H1 (cell line): ENCODE measurements at regions not wholly inside any gene's neighbourhood (a gene's known extent, or its start where the extent isn't known, plus 50 kb on each side); places are given as distances from the start of the nearest gene placed in this dataset.

Source experiments
- CTCF ChIA-PET: fragments of 300-600 bp; sonication (Branson Sonifier 250); formaldehyde crosslinking; loops from one replicate; lab custom pipeline; 2021; ENCODE audit not compliant: partially characterized antibody; lab: Charles Lee
- POLR2A ChIA-PET: fragments of 300-600 bp; sonication (Branson Sonifier 250); formaldehyde crosslinking; loops from one replicate; lab custom pipeline; 2021; ENCODE audit warnings: inconsistent platforms; ENCODE audit not compliant: partially characterized antibody; lab: Charles Lee
- DNase-seq, 2 experiments: peaks; one replicate each; pipeline versions ENCODE4 v3.0.0 to v3.0.0-alpha.2; 2010 to 2022; ENCODE audit warnings: low spot score in 2 of 2, low read depth in 1 of 2, mixed read lengths in 1 of 2
- FAIRE-seq: peaks from 2 replicates; lab custom pipeline; 2011; peaks lifted over from hg19 to GRCh38; lab: Jason Lieb, UNC
- H2AFZ ChIP-seq: 2 replicates; pipeline ENCODE4 v1.8.1; 2012; ENCODE audit warnings: low read length, inconsistent platforms
- H2AK5ac ChIP-seq: 2 replicates; pipeline ENCODE4 v1.6.1; 2013; ENCODE audit warnings: low read depth, low read length
- H2BK120ac ChIP-seq: replicated peaks from 2 replicates; pipeline ENCODE3; 2013; ENCODE audit warnings: low read depth, low read length, inconsistent platforms
- H2BK12ac ChIP-seq: 2 replicates; pipeline ENCODE4 v1.6.1; 2013; ENCODE audit warnings: low read depth, low read length
- H2BK15ac ChIP-seq: 2 replicates; pipeline ENCODE4 v1.6.1; 2013; ENCODE audit warnings: low read length
- H2BK20ac ChIP-seq: 2 replicates; pipeline ENCODE4 v1.6.1; 2013; ENCODE audit warnings: low read length
- H2BK5ac ChIP-seq: 2 replicates; pipeline ENCODE4 v1.6.1; 2013; ENCODE audit warnings: low read depth, low read length
- H3K14ac ChIP-seq: 2 replicates; pipeline ENCODE4 v1.6.1; 2013; ENCODE audit warnings: inconsistent platforms; ENCODE audit not compliant: insufficient read length
- H3K18ac ChIP-seq: 2 replicates; pipeline ENCODE4 v1.6.1; 2013; ENCODE audit warnings: low read length; ENCODE audit errors: extremely low read depth
- H3K23ac ChIP-seq: 2 replicates; pipeline ENCODE4 v1.6.1; 2013; ENCODE audit warnings: inconsistent platforms; ENCODE audit not compliant: insufficient read length
- H3K23me2 ChIP-seq: 2 replicates; pipeline ENCODE4 v1.6.1; 2013; ENCODE audit warnings: low read depth, low read length
- H3K27ac ChIP-seq: 2 replicates; pipeline ENCODE4 v1.6.1; 2011; ENCODE audit warnings: low read depth, low read length, inconsistent platforms
- H3K27me3 ChIP-seq, 4 experiments: replicated peaks in 1 of 4; 1 replicate in 1 of 4; 2 replicates in 3 of 4; pipeline versions ENCODE4 v1.6.1 to v1.8.1; 2011 to 2013; ENCODE audit warnings: low read length in 3 of 4, mild to moderate bottlenecking in 3 of 4, inconsistent platforms in 2 of 4, mixed read lengths in 2 of 4, moderate library complexity in 1 of 4; ENCODE audit not compliant: control insufficient read depth in 3 of 4, insufficient read depth in 3 of 4; ENCODE audit errors: extremely low read depth in 1 of 4
- H3K36me3 ChIP-seq, 4 experiments: 2 replicates each; pipeline versions ENCODE4 v1.6.1 to v1.8.1; 2011 to 2013; ENCODE audit warnings: mild to moderate bottlenecking in 4 of 4, low read length in 3 of 4, moderate library complexity in 2 of 4, control low read depth in 1 of 4, inconsistent platforms in 1 of 4; ENCODE audit not compliant: insufficient read depth in 4 of 4, control insufficient read depth in 2 of 4
- H3K4ac ChIP-seq: replicated peaks from 2 replicates; pipeline ENCODE3; 2013; ENCODE audit warnings: low read length, low read depth, mixed read lengths, inconsistent platforms; ENCODE audit not compliant: insufficient read length
- H3K4me1 ChIP-seq, 4 experiments: replicated peaks in 1 of 4; 1 replicate in 1 of 4; 2 replicates in 3 of 4; pipeline versions ENCODE4 v1.6.1 to v1.8.1; 2011 to 2013; ENCODE audit warnings: low read length in 3 of 4, inconsistent platforms in 2 of 4, mixed read lengths in 1 of 4; ENCODE audit not compliant: insufficient read depth in 4 of 4, control insufficient read depth in 3 of 4
- H3K4me2 ChIP-seq, 2 experiments: 2 replicates each; pipeline versions ENCODE4 v1.6.1 to v1.8.1; 2011 to 2013; ENCODE audit warnings: low read depth in 2 of 2, low read length in 2 of 2, control low read depth in 1 of 2, inconsistent platforms in 1 of 2, mild to moderate bottlenecking in 1 of 2; ENCODE audit not compliant: insufficient read depth in 1 of 2
- H3K4me3 ChIP-seq, 4 experiments: fragments of 200-600, 300-600 bp in 1 of 4; sonication (generic), shearing (Covaris generic), sonication (Bioruptor Twin) in 1 of 4; 2 replicates each; pipeline versions ENCODE4 v1.5.1 to v1.8.1; 2011 to 2016; ENCODE audit warnings: low read length in 4 of 4, low read depth in 3 of 4, control low read depth in 2 of 4, inconsistent platforms in 2 of 4, mild to moderate bottlenecking in 2 of 4, mixed read lengths in 1 of 4, moderate library complexity in 1 of 4; ENCODE audit not compliant: insufficient read depth in 2 of 4; ENCODE audit errors: extremely low read depth in 1 of 4
- H3K56ac ChIP-seq: replicated peaks from 2 replicates; pipeline ENCODE3; 2013; ENCODE audit warnings: low read depth, mild to moderate bottlenecking, mixed read lengths, low read length, inconsistent platforms; ENCODE audit not compliant: insufficient read length
- H3K79me1 ChIP-seq: 2 replicates; pipeline ENCODE4 v1.6.1; 2013; ENCODE audit warnings: low read depth, low read length, control low read depth
- H3K79me2 ChIP-seq, 2 experiments: 2 replicates each; pipeline versions ENCODE4 v1.6.1 to v1.8.1; 2012 to 2013; ENCODE audit warnings: low read length in 2 of 2, mild to moderate bottlenecking in 2 of 2, inconsistent platforms in 1 of 2; ENCODE audit not compliant: insufficient read depth in 2 of 2, control insufficient read depth in 1 of 2
- H3K9ac ChIP-seq, 4 experiments: replicated peaks in 1 of 4; 1 replicate in 1 of 4; 2 replicates in 3 of 4; pipeline versions ENCODE4 v1.6.1 to v1.8.1; 2011 to 2013; ENCODE audit warnings: low read depth in 3 of 4, low read length in 3 of 4, control low read depth in 2 of 4, mild to moderate bottlenecking in 2 of 4, moderate library complexity in 2 of 4, inconsistent platforms in 1 of 4; ENCODE audit errors: extremely low read depth in 1 of 4
- H3K9me3 ChIP-seq, 2 experiments: 2 replicates each; pipeline versions ENCODE4 v1.6.1 to v1.8.1; 2012 to 2013; ENCODE audit warnings: mild to moderate bottlenecking in 2 of 2, moderate library complexity in 2 of 2, control low read depth in 1 of 2, inconsistent platforms in 1 of 2, low read depth in 1 of 2, low read length in 1 of 2, mixed read lengths in 1 of 2; ENCODE audit not compliant: insufficient read depth in 2 of 2
- H4K20me1 ChIP-seq, 2 experiments: replicated peaks in 1 of 2; 2 replicates each; pipeline versions ENCODE3 to v1.8.1; 2011 to 2013; ENCODE audit warnings: inconsistent platforms in 2 of 2, low read length in 2 of 2, mild to moderate bottlenecking in 1 of 2; ENCODE audit not compliant: insufficient read depth in 2 of 2, control insufficient read depth in 1 of 2
- H4K5ac ChIP-seq: 2 replicates; pipeline ENCODE4 v1.6.1; 2013; ENCODE audit warnings: low read length, low read depth, mixed read lengths, inconsistent platforms; ENCODE audit not compliant: insufficient read length
- H4K8ac ChIP-seq: 2 replicates; pipeline ENCODE4 v1.8.0; 2013; ENCODE audit warnings: mild to moderate bottlenecking, moderate library complexity, low read length, inconsistent platforms; ENCODE audit not compliant: insufficient read depth; ENCODE audit errors: extremely low read depth
- H4K91ac ChIP-seq: replicated peaks from 2 replicates; pipeline ENCODE3; 2013; ENCODE audit warnings: low read length, mixed read lengths, inconsistent platforms; ENCODE audit not compliant: insufficient read length
- PHF8 ChIP-seq: fragments of 200-600 bp; sonication (generic); conservative IDR thresholded peaks from 2 replicates; pipeline ENCODE4 v1.7.1; 2012; ENCODE audit warnings: low read depth, mild to moderate bottlenecking, inconsistent platforms, low read length, moderate library complexity
- TBP ChIP-seq: IDR thresholded peaks from 2 replicates; pipeline ENCODE4 v1.6.1; 2011; ENCODE audit warnings: low read depth, low read length, improper control_type of control experiment
- USF2 ChIP-seq: IDR thresholded peaks from 2 replicates; pipeline ENCODE4 v1.6.1; 2011; ENCODE audit warnings: low read length, improper control_type of control experiment
- WGBS, 2 experiments: shearing (Covaris generic) in 1 of 2; methylation state at CpG; one replicate each; pipeline versions ENCODE4 v1.1.6 to v1.1.7; 2013 to 2015; ENCODE audit warnings: low lambda C conversion rate in 2 of 2, mixed read lengths in 2 of 2, inconsistent platforms in 1 of 2, low coverage in 1 of 2, missing lambda C conversion rate in 1 of 2; ENCODE audit not compliant: insufficient replicate concordance in 2 of 2, insufficient coverage in 1 of 2, insufficient read length in 1 of 2; ENCODE audit errors: extremely low coverage in 1 of 2, missing lambda C conversion rate in 1 of 2; 5-methylcytosine and 5-hydroxymethylcytosine counted together

- FAIRE-seq: no peak
- Histone ChIP-seq H3K18ac (no peak overlapping the region), H2AFZ (no peak overlapping the region), H3K14ac (no peak overlapping the region), H2BK120ac (no peak overlapping the region), H3K23ac (no peak overlapping the region), H3K9ac (no peak overlapping the region), H3K79me1 (no peaks in the 10 kb centered on the region), H3K4me3 (no peak overlapping the region), H3K27me3 (no peaks in the 10 kb centered on the region), H4K91ac (no peak overlapping the region), H3K79me2 (no peaks in the 10 kb centered on the region), H4K20me1 (no peaks in the 10 kb centered on the region), H2AK5ac (no peak overlapping the region), H3K9me3 (no peaks in the 10 kb centered on the region), H2BK12ac (no peak overlapping the region), H4K8ac (no peak overlapping the region)
- 95% methylated on average over 1 of the region's 1 CpG; no CpG with 5 or more reads in 1 of the 2 experiments for WGBS, 2 experiments
- TF ChIP-seq USF2 (no peak), PHF8 (no peak), TBP (no peak)
- TF ChIP-seq, all 59 proteins: peak for 0
- Histone ChIP-seq H3K27ac (no peak overlapping the region), H2BK20ac (no peak overlapping the region), H2BK5ac (no peak overlapping the region), H2BK15ac (no peak overlapping the region), H3K4me1 (peaks cover 0 to 2% (median 0%) of the 10 kb centered on the region in 4 experiments; a peak in 1 of 7 replicates), H4K5ac (no peak overlapping the region), H3K4ac (no peak overlapping the region), H3K56ac (no peak overlapping the region), H3K36me3 (no peaks in the 10 kb centered on the region), H3K4me2 (no peak overlapping the region), H3K23me2 (no peaks in the 10 kb centered on the region)
- CTCF ChIA-PET: interaction anchor here (0.7 kb wide), 1 partner anchor 44 kb away, joined by 3 read pairs; no protein-coding TSS in a partner anchor
- DNase-seq: no peak
- POLR2A ChIA-PET: no interaction called here
These were observed 724.6 kb upstream of the TYRP1 start for GRCh38 chr9:11968631-11969030.
